ENCODE measurements at regions not wholly inside any gene's neighbourhood (a gene's known extent, or its start where the extent isn't known, plus 50 kb on each side); places are given as distances from the start of the nearest gene placed in this dataset.
A peak's percentile ranks its signal among the peaks of the same experiment; 100 is the strongest.

DNA sequence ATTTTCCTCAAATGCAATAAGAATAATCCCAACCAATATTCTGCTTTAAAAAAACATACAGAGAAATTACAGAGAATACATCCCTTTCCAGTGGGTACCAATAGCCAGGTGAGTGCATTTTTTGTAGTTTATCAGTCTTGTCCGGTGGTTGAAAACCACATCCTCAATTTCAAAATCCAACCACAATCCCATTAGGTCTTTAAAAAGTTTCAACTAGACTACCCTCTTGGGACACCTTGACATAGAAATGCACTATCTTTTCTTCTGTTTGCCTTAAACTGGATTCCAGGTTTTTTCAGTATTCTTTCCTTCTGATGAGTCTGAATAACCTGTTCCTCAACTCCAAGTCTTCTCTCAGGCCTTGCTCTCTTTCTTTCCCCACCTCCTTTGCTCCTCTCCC lies 223.3 kb downstream of the NR2F1-AS1 start:
- H3K4me3 ChIP-seq (replicated peaks in 1 of 3; ENCODE audit: insufficient read depth in 1 of 3, low read depth in 1 of 3, low read length in 3 of 3): no peak overlapping the region
- dilution Hi-C loops (cut with MboI; ENCODE audit: extremely low pct_ligation_motif_present, low sequenced_read_pairs) (no loop called here), intact Hi-C loops (cut with micrococcal nuclease) (loop anchor here (5.0 to 10.0 kb wide), 2 partner anchors 435 to 557 kb away; no protein-coding TSS in a partner anchor)
- ChIA-PET CTCF (no interaction called here), POLR2A (no interaction called here)
- H3K4me1 ChIP-seq (ENCODE audit: control insufficient read depth, extremely low read depth, insufficient read depth, low read length): peaks cover 48% of the 10 kb centered on the region
- no peaks in the 10 kb centered on the region for H3K36me3 ChIP-seq (ENCODE audit: control insufficient read depth in 2 of 2, extremely low read depth in 1 of 2, insufficient read depth in 2 of 2, low read length in 2 of 2)
- H4K20me1 ChIP-seq (replicated peaks; ENCODE audit: control insufficient read depth, extremely low read depth, insufficient read depth, low read length): no peaks in the 10 kb centered on the region
- H3K9me1 ChIP-seq (replicated peaks; ENCODE audit: control insufficient read depth, extremely low read depth, insufficient read depth, low read length): no peaks in the 10 kb centered on the region
- FAIRE-seq (no peak), DNase-seq (ENCODE audit: low read depth, low spot score) (no peak)
- TF ChIP-seq JUN (IDR thresholded peaks at IDR 0.05; ENCODE audit: borderline replicate concordance, insufficient read depth, insufficient read length, low read depth) (no peak), POLR2AphosphoS5 (IDR thresholded peaks at IDR 0.05; ENCODE audit: insufficient read depth, low read depth, low read length) (no peak), MYC (IDR thresholded peaks at IDR 0.05; ENCODE audit: low read depth, low read length) (no peak), FOS (IDR thresholded peaks at IDR 0.05; ENCODE audit: borderline replicate concordance, insufficient read depth, low read length) (no peak), POLR2A (IDR thresholded peaks at IDR 0.05; ENCODE audit: low read depth, low read length) (no peak), GATA2 (IDR thresholded peaks at IDR 0.05; ENCODE audit: insufficient read depth, insufficient read length, low read depth, low read length) (no peak), EZH2 (IDR thresholded peaks at IDR 0.05; ENCODE audit: borderline replicate concordance, low read depth, low read length, severe bottlenecking) (no peak)
- TF ChIP-seq, protein P1, sequence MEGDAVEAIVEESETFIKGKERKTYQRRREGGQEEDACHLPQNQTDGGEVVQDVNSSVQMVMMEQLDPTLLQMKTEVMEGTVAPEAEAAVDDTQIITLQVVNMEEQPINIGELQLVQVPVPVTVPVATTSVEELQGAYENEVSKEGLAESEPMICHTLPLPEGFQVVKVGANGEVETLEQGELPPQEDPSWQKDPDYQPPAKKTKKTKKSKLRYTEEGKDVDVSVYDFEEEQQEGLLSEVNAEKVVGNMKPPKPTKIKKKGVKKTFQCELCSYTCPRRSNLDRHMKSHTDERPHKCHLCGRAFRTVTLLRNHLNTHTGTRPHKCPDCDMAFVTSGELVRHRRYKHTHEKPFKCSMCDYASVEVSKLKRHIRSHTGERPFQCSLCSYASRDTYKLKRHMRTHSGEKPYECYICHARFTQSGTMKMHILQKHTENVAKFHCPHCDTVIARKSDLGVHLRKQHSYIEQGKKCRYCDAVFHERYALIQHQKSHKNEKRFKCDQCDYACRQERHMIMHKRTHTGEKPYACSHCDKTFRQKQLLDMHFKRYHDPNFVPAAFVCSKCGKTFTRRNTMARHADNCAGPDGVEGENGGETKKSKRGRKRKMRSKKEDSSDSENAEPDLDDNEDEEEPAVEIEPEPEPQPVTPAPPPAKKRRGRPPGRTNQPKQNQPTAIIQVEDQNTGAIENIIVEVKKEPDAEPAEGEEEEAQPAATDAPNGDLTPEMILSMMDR (IDR thresholded peaks at IDR 0.05; ENCODE audit: extremely low read depth in 1 of 2, insufficient read depth in 1 of 2, low read depth in 1 of 2, low read length in 2 of 2): no peak
- TF ChIP-seq, protein P2, sequence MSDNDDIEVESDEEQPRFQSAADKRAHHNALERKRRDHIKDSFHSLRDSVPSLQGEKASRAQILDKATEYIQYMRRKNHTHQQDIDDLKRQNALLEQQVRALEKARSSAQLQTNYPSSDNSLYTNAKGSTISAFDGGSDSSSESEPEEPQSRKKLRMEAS (IDR thresholded peaks at IDR 0.05; ENCODE audit: insufficient read depth, insufficient read length): no peak
- peak overlapping the region; percentile 86 for H2AFZ ChIP-seq (ENCODE audit: low read depth, low read length)
- H3K9ac ChIP-seq (replicated peaks; ENCODE audit: extremely low read depth, insufficient read depth, low read length): peak overlapping the region; percentile 3
- no peaks in the 10 kb centered on the region for H3K27me3 ChIP-seq (ENCODE audit: control insufficient read depth in 2 of 2, insufficient read depth in 2 of 2, low read length in 2 of 2)
- no TSS peak for BruUV-seq (replicated peaks)
- H3K79me2 ChIP-seq (ENCODE audit: control insufficient read depth, insufficient read depth, low read length): no peaks in the 10 kb centered on the region
- H3K27ac ChIP-seq (ENCODE audit: insufficient read depth, low read depth, low read length): peak overlapping the region; percentile 91
- no peaks in the 10 kb centered on the region for H3K9me3 ChIP-seq (replicated peaks; ENCODE audit: control insufficient read depth, insufficient read depth, low read length)
- no peak overlapping the region for H3K4me2 ChIP-seq (ENCODE audit: insufficient read depth, low read length)

Data from endothelial cell of umbilical vein (primary cell).